NT2/D1 (cell line): ENCODE measurements at regions not wholly inside any gene's neighbourhood (a gene's known extent, or its start where the extent isn't known, plus 50 kb on each side); places are given as distances from the start of the nearest gene placed in this dataset.

Experiments used
- SUZ12 ChIP-seq: IDR thresholded peaks from 2 replicates; pipeline ENCODE4 v1.6.1; 2011; ENCODE audit not compliant: insufficient read length, insufficient read depth; ENCODE audit errors: extremely low read depth
- YY1 ChIP-seq: IDR thresholded peaks from 2 replicates; pipeline ENCODE4 v1.6.1; 2011; ENCODE audit not compliant: insufficient read length, insufficient read depth
- ZNF274 ChIP-seq: IDR thresholded peaks from 2 replicates; pipeline ENCODE4 v1.6.1; 2011; ENCODE audit warnings: mild to moderate bottlenecking, low read depth, low read length

DNA sequence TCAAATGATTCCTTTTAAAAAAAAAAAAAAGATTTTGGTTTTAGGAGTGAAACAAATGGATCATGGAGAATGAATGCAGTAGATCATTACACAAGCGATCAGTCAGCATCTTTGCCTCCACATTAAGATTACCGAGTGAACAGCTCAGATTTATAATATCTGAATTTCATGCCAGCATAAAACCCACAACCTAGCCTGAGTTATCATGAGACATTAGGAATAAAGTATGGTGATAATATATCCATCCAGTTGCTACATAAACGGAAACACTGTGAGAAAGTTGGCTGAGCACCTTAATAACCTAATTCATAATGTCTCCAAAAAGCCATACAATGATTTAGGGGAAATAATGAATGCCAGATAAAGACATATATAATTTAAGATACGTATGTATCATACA, 553.1 kb upstream of the TUSC1 start:
- no peak for TF ChIP-seq ZNF274
- no peak for TF ChIP-seq SUZ12
- TF ChIP-seq YY1 = no peak
